Astrocyte (in vitro differentiated cells and primary cell): ENCODE measurements at regions not wholly inside any gene's neighbourhood (a gene's known extent, or its start where the extent isn't known, plus 50 kb on each side); places are given as distances from the start of the nearest gene placed in this dataset.

ENCODE experiments used
- DNase-seq: peaks from one replicate; pipeline ENCODE4 v3.0.0-alpha.2; 2010; ENCODE audit warnings: low read depth
- FAIRE-seq: peaks from 2 replicates; lab custom pipeline; 2011; peaks lifted over from hg19 to GRCh38; lab: Jason Lieb, UNC
- H2AFZ ChIP-seq: 2 replicates; pipeline ENCODE4 v1.6.0; 2012; ENCODE audit warnings: low read depth, low read length, inconsistent platforms
- H3K27ac ChIP-seq: 2 replicates; pipeline ENCODE4 v1.5.1; 2011; ENCODE audit warnings: low read depth, low read length, inconsistent platforms
- H3K27me3 ChIP-seq: 2 replicates; pipeline ENCODE4 v1.6.0; 2011; ENCODE audit warnings: low read length, inconsistent platforms; ENCODE audit not compliant: insufficient read depth
- H3K36me3 ChIP-seq: 2 replicates; pipeline ENCODE4 v1.5.1; 2011; ENCODE audit warnings: low read length, inconsistent platforms; ENCODE audit not compliant: insufficient read depth
- H3K4me1 ChIP-seq: 2 replicates; pipeline ENCODE4 v1.5.1; 2011; ENCODE audit warnings: low read length, inconsistent platforms; ENCODE audit not compliant: insufficient read depth
- H3K4me2 ChIP-seq: 2 replicates; pipeline ENCODE4 v1.6.0; 2012; ENCODE audit warnings: low read length, inconsistent platforms
- H3K4me3 ChIP-seq: 2 replicates; pipeline ENCODE4 v1.5.1; 2011; ENCODE audit warnings: low read depth, mild to moderate bottlenecking, low read length, inconsistent platforms; ENCODE audit not compliant: insufficient read depth
- H3K79me2 ChIP-seq: 2 replicates; pipeline ENCODE4 v1.6.0; 2012; ENCODE audit warnings: mild to moderate bottlenecking, low read length, inconsistent platforms; ENCODE audit not compliant: insufficient read depth
- H3K9ac ChIP-seq: 2 replicates; pipeline ENCODE4 v1.6.0; 2012; ENCODE audit warnings: mild to moderate bottlenecking, low read length, inconsistent platforms
- H3K9me3 ChIP-seq: 2 replicates; pipeline ENCODE4 v1.5.1; 2012; ENCODE audit warnings: low read depth, mild to moderate bottlenecking, low read length, inconsistent platforms; ENCODE audit not compliant: insufficient read depth
- H4K20me1 ChIP-seq: 2 replicates; pipeline ENCODE4 v1.6.0; 2012; ENCODE audit warnings: low read length, inconsistent platforms; ENCODE audit not compliant: insufficient read depth
- H3K27ac Mint-ChIP-seq: one replicate; pipeline ENCODE4 v1.8.0; 2021; ENCODE audit warnings: mild to moderate bottlenecking, mixed read lengths; ENCODE audit not compliant: unreplicated experiment
- H3K27me3 Mint-ChIP-seq: one replicate; pipeline ENCODE4 v1.8.0; 2021; ENCODE audit warnings: low read depth, mixed read lengths; ENCODE audit not compliant: unreplicated experiment
- H3K36me3 Mint-ChIP-seq: one replicate; pipeline ENCODE4 v1.8.0; 2021; ENCODE audit warnings: low read depth, mixed read lengths; ENCODE audit not compliant: unreplicated experiment
- H3K4me1 Mint-ChIP-seq: one replicate; pipeline ENCODE4 v1.8.0; 2021; ENCODE audit warnings: low read depth, mixed read lengths; ENCODE audit not compliant: unreplicated experiment
- H3K4me3 Mint-ChIP-seq: one replicate; pipeline ENCODE4 v1.8.0; 2021; ENCODE audit warnings: mild to moderate bottlenecking, moderate library complexity, mixed read lengths; ENCODE audit not compliant: unreplicated experiment
- H3K9me3 Mint-ChIP-seq: one replicate; pipeline ENCODE4 v1.8.0; 2021; ENCODE audit warnings: mild to moderate bottlenecking, mixed read lengths; ENCODE audit not compliant: unreplicated experiment
- EZH2 ChIP-seq: IDR thresholded peaks from 2 replicates; pipeline ENCODE4 v1.6.1; 2012; ENCODE audit warnings: mild to moderate bottlenecking, low read length, inconsistent platforms; ENCODE audit not compliant: insufficient read depth
- TF ChIP-seq, protein P1 (sequence below): IDR thresholded peaks from 2 replicates; pipeline ENCODE4 v1.5.1; 2011; ENCODE audit warnings: low read depth, mild to moderate bottlenecking, inconsistent platforms, low read length, moderate library complexity; ENCODE audit not compliant: insufficient read depth

DNA sequence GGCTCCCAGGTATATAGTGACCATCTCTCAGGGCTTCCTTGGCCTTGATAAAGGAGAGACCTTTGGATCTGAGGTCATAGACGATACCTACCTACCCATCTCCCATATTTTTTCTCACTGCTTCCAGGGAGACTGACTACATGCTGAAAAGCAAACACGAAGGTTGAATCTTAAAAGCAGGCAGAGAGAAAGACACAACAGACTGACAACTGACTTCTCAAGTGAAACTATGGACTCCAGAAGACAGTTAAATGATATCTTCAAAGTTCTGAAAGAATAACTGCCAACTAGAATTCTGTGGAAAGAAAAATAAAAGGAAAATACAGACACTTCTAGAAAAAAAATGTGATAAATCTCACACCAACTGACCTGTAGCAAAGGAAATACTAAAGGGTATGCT is 76.5 kb upstream of the HAAO start:
- Histone ChIP-seq H3K9ac (no peak overlapping the region), H4K20me1 (no peaks in the 10 kb centered on the region), H3K4me2 (no peak overlapping the region), H3K4me3 (no peak overlapping the region), H3K27me3 (no peaks in the 10 kb centered on the region), H3K36me3 (no peaks in the 10 kb centered on the region), H3K9me3 (no peaks in the 10 kb centered on the region), H3K27ac (no peak overlapping the region), H3K79me2 (no peaks in the 10 kb centered on the region), H3K4me1 (no peaks in the 10 kb centered on the region), H2AFZ (no peak overlapping the region)
- Mint-ChIP-seq H3K27ac (no peak overlapping the region), H3K9me3 (peaks cover 12% of the 10 kb centered on the region), H3K4me1 (no peaks in the 10 kb centered on the region), H3K27me3 (peaks cover under 1% of the 10 kb centered on the region), H3K36me3 (peaks cover 4% of the 10 kb centered on the region), H3K4me3 (no peak overlapping the region)
- no peak for FAIRE-seq
- no peak for DNase-seq
- TF ChIP-seq, protein P1, sequence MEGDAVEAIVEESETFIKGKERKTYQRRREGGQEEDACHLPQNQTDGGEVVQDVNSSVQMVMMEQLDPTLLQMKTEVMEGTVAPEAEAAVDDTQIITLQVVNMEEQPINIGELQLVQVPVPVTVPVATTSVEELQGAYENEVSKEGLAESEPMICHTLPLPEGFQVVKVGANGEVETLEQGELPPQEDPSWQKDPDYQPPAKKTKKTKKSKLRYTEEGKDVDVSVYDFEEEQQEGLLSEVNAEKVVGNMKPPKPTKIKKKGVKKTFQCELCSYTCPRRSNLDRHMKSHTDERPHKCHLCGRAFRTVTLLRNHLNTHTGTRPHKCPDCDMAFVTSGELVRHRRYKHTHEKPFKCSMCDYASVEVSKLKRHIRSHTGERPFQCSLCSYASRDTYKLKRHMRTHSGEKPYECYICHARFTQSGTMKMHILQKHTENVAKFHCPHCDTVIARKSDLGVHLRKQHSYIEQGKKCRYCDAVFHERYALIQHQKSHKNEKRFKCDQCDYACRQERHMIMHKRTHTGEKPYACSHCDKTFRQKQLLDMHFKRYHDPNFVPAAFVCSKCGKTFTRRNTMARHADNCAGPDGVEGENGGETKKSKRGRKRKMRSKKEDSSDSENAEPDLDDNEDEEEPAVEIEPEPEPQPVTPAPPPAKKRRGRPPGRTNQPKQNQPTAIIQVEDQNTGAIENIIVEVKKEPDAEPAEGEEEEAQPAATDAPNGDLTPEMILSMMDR = no peak
- TF ChIP-seq EZH2 = no peak

DNA sequence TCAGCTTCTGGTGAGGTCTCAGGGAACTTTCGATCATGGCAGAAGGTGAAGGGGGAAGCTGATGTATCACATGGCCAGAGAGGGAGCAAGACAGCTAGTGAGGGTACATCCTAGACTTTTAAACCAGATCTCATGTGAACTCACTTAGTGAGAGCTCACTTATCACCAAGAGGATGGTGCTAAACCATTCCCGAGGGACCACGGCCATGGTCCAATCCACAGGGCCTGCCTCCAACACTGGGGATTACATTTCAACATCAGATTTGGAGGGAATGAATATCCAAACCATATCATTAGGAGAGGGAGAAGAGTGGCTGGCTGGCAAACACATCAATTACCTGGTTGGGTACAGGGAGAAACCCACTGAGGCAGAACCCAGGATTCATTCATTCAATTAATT is 75.7 kb upstream of the HAAO start:
- no peak overlapping the region for H3K4me2 ChIP-seq
- H3K36me3 ChIP-seq = no peaks in the 10 kb centered on the region
- no peak overlapping the region for H3K4me3 ChIP-seq
- H3K9me3 Mint-ChIP-seq = peaks cover 12% of the 10 kb centered on the region
- H3K27ac ChIP-seq = no peak overlapping the region
- peaks cover 4% of the 10 kb centered on the region for H3K36me3 Mint-ChIP-seq
- no peaks in the 10 kb centered on the region for H3K79me2 ChIP-seq
- no peaks in the 10 kb centered on the region for H3K4me1 Mint-ChIP-seq
- H3K4me1 ChIP-seq = no peaks in the 10 kb centered on the region
- H2AFZ ChIP-seq = no peak overlapping the region
- H3K9me3 ChIP-seq = no peaks in the 10 kb centered on the region
- FAIRE-seq (no peak), DNase-seq (no peak)
- no peak for TF ChIP-seq EZH2
- TF ChIP-seq, protein P1 = no peak
- H4K20me1 ChIP-seq = no peaks in the 10 kb centered on the region
- H3K27me3 Mint-ChIP-seq = peaks cover 8% of the 10 kb centered on the region
- no peak overlapping the region for H3K4me3 Mint-ChIP-seq
- no peaks in the 10 kb centered on the region for H3K27me3 ChIP-seq
- H3K9ac ChIP-seq = no peak overlapping the region
- H3K27ac Mint-ChIP-seq = no peak overlapping the region

DNA sequence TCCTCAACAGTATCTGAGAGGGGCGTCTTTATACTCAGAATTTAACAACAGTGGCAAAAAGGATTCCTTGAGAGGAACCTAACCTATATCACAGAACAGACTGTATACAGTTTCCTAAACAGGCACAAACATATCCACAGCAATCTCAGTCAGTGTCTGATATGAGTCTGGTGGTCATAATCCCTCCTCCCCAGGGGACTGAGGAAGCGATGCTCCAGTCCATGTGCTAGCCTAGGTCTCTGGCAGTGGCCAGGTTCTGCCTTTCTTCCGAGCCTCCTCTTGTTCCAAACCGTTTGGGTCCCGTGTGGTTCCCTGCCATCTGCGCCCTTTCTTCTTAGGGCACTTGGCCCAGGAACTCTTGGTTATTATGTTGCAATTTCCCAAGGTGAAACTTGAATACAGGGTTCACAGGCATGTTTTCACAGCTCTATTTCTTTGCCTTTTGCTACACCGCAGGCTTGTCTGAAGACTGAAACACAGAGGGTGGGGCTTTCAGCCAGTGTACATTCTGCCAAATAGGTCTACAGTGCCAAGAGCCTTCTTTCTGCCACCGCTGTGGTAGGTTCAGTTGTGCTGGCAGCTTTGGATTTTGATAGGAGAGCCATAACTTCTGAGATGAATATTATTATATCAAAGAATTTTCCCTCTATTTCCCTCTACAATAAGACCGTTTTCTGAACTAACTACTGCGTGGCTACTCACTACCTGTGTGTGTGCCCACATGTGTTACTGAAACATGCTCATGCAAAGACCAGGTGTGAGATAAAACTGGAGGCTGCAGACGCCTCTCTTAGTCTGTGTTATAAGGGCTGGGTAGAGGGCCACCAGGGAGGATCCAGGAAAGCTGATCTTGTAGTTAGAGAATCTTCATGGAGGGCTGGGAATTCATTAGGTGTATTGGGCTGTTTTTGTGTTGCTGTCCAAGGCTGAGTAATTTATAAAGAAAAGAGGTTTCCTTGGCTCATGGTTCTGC is 75.0 kb upstream of the HAAO start:
- Histone ChIP-seq H3K27ac (no peak overlapping the region), H3K9me3 (no peaks in the 10 kb centered on the region), H2AFZ (no peak overlapping the region), H3K27me3 (no peaks in the 10 kb centered on the region), H3K79me2 (no peaks in the 10 kb centered on the region), H3K4me3 (no peak overlapping the region), H3K9ac (no peak overlapping the region), H3K4me1 (no peaks in the 10 kb centered on the region), H4K20me1 (no peaks in the 10 kb centered on the region), H3K36me3 (no peaks in the 10 kb centered on the region), H3K4me2 (no peak overlapping the region)
- no peak for FAIRE-seq
- Mint-ChIP-seq H3K4me1 (no peaks in the 10 kb centered on the region), H3K9me3 (peaks cover 12% of the 10 kb centered on the region), H3K36me3 (peaks cover 4% of the 10 kb centered on the region), H3K4me3 (no peak overlapping the region), H3K27ac (no peak overlapping the region), H3K27me3 (peaks cover 10% of the 10 kb centered on the region)
- TF ChIP-seq, protein P1 = no peak
- no peak for DNase-seq
